C4-2B (cell line): ENCODE measurements at regions not wholly inside any gene's neighbourhood (a gene's known extent, or its start where the extent isn't known, plus 50 kb on each side); places are given as distances from the start of the nearest gene placed in this dataset.

Experiments
- ZFX ChIP-seq: fragments of 450-650 bp; IDR thresholded peaks from 2 replicates; pipeline ENCODE4 v1.6.1; 2017
- TF ChIP-seq, protein P1 (sequence below): fragments of 450-650 bp; conservative IDR thresholded peaks from 2 replicates; pipeline ENCODE4 v1.5.1; 2017; ENCODE audit warnings: mild to moderate bottlenecking

DNA sequence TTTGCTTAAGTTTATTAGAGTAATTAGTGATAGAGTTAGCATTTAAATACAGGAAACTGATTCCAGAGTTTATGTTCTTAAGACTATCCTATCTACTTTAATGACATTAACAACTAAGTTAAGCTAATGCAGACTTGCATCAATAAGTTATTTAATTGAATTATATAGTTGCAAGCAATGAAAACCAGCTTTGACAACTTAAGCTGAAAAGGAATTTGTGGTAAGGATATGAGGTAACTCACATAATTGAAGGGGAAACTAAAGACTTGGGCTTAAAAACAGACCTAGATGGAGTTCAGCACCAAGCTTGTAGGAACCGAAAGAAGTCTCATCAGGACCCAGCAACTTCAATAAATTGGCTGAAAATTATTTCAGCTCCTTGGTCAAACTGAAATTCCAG lies 222.3 kb downstream of the IBTK start:
- TF ChIP-seq, protein P1, sequence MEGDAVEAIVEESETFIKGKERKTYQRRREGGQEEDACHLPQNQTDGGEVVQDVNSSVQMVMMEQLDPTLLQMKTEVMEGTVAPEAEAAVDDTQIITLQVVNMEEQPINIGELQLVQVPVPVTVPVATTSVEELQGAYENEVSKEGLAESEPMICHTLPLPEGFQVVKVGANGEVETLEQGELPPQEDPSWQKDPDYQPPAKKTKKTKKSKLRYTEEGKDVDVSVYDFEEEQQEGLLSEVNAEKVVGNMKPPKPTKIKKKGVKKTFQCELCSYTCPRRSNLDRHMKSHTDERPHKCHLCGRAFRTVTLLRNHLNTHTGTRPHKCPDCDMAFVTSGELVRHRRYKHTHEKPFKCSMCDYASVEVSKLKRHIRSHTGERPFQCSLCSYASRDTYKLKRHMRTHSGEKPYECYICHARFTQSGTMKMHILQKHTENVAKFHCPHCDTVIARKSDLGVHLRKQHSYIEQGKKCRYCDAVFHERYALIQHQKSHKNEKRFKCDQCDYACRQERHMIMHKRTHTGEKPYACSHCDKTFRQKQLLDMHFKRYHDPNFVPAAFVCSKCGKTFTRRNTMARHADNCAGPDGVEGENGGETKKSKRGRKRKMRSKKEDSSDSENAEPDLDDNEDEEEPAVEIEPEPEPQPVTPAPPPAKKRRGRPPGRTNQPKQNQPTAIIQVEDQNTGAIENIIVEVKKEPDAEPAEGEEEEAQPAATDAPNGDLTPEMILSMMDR: no peak
- TF ChIP-seq ZFX: no peak
